Right renal cortex interstitium (tissue), 3 donors: ENCODE measurements at regions not wholly inside any gene's neighbourhood (a gene's known extent, or its start where the extent isn't known, plus 50 kb on each side); places are given as distances from the start of the nearest gene placed in this dataset.
"Not testable (repeated sequence)": the region's sequence is repeated elsewhere in the genome, so short reads cannot be mapped to it uniquely, and the experiment has no call there.

Source experiments
- DNase-seq, 3 donors: peaks; one replicate each; pipeline ENCODE4 v3.0.0-alpha.2; 2013; ENCODE audit warnings: low read depth in 3 of 3, low spot score in 2 of 3

DNA sequence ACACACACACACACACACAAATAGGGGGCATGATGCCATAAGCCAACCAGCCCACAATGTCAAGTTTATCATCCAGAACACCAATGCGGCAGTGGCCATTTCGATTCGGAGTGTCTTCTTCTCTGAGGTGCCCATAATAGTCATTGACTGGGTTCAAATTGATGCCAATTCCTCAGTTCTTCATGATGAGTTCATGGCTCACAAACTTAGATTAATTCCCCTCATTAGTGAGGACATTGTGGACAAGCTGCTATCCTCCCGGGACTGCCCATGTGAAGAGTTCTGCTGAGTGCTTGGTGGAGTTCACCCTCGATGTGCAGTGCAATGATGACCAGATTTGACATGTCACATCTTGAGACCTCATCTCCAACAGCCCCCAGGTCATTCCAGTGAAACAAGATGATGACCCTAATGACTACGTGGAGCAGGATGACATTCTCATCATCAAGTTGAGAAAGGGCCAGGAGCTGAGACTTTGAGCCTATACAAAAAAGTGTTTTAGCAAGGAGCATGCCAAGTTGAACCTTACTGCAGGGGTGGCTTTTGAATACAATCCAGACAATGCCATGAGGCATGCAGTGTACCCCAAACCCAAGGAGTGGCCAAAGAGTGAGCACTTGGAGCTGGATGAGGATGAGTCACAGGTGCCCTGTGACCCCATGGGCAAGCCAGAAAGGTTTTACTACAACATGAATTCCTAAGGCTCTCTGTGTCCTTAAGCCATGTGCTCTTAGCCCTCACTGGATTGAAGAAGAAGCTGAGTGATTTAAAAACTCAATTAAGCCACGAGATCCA is 211.6 kb upstream of the SAMSN1 start:
- DNase-seq, result no peak

DNA sequence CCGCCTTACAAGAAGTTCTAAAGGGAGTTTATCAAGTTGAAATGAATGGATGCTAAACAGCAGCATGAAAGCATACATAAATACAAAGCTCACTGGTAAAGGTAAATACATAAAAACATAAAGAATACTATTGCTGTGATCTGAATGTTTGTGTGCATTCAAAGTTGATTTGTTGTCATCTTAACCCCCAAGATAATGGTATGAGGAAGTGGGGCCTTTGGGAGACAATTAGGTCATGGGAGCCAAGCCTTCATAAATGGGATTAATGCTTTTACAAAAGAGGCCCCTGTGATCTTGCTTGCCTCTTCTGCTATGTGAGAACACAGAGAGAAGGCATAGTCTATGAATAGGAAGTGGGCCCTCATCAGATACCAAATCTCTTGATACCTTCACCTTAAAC is 209.0 kb upstream of the SAMSN1 start:
- no peak for DNase-seq

DNA sequence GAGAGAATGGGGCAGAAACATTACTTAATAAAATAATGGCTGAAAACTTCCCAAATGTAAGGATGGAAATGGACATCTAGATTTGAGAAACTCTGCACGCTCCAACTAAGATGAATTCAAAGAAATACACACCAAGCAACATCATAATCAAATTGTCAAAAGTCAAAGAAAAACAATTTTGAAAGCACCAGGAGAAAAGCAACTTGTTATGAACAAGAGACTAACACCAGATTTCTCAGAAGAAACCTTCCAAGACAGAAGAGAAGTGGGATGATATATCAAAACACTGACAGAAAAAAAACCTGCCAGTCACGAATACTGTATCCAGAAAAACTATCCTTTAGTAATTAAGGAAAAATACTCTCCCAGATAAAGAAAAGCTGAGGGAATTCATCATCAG is 208.6 kb upstream of the SAMSN1 start:
- no peak for DNase-seq

DNA sequence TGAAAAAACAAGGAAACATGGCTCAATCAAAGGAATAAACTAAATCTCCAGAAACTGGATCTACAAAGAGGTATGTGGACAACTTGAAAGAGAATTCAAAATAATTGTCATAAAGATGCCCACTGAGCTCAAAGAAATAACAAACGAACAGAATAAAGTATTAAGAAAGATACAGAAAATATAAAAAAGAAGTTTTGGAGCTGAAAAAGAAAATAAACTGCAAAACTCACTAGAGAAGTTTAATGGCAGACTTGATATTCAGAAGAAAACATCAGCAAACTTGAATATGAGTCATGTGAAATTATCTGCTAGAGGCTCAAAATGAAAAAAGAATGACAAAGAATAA is 208.1 kb upstream of the SAMSN1 start:
- no peak for DNase-seq

DNA sequence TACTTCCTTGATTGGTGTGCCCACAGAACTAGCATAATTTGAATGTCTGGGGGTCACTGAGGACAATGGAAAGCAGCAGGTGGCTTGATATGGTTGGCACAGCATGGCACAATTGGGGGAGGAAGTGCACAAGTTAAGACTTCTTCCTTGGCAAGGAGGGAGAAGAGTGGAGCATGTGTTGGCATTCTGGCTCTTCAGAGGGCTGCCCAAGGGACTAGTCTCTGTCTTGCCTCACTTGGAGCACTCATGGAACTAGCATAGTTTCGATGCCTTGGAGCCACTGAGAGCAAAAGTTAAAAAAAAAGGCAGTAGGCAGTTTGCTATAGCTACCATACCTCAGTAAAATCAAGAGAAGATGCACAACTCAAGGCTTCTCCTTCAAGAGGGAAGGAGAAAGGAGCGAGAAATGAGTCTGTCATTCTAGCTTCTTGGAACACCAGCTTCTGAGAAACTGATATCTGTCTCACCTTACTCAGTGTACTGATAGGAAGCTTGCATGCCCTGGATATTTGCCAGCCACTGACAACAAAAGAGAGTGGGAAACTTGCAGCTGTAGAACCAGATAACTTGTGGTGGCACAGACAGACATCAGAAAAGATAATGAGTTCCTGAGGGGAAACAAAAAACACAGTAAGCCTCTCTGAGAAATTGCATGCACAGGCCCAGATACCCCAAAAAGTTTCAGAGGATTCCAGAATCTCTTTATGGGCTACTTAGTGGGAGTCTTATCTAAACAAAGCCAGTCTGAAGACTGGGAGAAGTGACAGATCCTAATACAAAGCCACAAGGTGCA is 207.5 kb upstream of the SAMSN1 start:
- no peak for DNase-seq

DNA sequence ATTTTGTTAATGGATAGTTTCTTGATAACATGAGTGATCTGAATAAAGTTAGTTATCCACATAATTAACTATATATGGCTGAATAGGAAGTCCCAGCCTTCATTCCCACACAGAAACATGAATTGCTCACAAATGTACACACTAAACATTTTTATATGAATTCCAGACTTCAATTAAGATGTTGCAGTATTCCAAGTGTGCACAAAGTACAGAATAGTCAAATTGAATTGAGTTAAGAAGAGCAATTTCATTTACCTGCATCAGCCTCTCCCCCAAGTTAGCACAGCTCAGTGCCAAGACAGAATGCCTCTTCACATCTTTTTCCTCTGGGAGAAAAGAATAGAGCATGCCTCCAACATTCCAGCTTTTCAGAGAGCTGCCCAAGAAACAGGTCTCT is 207.0 kb upstream of the SAMSN1 start:
- DNase-seq, result no peak

DNA sequence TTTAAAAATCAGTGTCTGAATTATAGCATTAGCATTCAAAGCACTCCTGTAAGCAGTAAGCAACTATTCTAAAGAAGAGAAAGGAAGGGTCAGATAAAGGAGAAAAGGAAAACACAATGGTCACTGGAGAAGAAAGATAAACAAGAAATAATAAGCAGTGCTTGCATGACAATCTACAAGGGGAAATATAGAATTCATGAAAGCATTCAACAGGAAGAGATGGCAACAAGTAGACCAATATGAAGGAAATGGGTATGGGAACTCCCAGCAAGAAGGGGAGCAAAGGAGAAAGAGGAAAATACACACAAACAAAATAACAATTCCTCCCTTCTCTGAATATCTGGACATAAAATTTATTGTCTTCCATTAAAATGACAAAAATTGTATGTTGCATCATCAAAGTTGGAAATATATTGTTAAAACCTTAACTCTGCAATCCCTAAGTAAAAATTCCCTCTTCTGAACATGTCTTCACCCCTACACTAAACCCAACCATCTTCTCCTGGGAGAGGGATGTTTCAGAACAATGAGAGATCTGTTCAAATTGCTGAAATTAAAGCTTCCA is 206.3 kb upstream of the SAMSN1 start:
- DNase-seq, result no peak

DNA sequence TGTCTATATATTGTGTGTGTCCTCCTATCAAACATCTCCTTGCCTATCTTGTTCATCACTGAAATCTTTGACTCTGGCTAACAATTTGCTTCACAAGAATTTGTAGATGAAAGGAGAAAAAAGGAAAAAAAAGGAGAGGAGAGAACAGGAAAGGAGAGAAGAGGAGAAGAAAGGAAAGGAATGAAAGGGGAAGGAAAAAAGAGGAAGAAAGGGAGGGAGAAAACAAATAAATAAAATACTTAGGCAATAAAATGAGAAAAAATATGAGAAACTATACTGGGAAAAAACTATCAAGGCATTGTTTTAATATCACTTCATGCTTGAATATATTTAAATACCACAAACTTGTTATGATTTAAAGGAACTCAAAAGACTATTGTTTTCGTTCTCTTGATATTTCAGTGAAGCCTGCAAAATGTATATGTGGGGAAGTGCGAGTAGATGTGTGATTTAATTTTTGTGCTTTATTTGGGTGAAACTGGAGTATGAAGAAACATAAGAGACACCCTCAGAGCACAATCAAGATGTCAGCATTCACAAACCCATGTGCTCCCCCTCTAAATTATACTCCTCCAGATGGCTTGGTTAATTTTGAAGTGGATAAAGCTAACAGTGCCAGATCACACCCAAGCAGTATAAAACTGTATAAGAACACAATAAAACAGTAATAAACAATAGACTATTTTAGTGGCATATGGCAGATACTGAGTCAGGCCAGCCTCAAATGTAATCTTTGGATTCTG is 205.7 kb upstream of the SAMSN1 start:
- no peak for DNase-seq

DNA sequence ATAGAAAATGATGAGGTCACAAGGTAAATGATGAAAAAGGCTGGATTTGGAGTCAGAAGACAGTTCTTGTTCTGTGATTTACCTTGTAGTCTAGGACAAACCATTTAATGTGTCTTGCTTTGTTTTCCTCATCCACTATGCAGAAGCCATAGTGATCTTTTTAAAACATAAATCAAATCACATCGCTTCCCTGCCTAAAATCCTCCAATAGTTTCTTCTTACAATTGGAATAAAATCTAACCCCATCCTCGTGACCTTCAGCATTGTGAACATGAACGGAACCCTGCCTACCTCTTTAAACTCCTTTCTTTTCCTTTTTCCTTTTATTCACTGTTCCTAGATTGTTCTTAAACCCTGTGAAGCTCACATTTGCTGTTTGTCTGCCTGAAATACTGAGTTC is 204.9 kb upstream of the SAMSN1 start:
- no peak for DNase-seq

DNA sequence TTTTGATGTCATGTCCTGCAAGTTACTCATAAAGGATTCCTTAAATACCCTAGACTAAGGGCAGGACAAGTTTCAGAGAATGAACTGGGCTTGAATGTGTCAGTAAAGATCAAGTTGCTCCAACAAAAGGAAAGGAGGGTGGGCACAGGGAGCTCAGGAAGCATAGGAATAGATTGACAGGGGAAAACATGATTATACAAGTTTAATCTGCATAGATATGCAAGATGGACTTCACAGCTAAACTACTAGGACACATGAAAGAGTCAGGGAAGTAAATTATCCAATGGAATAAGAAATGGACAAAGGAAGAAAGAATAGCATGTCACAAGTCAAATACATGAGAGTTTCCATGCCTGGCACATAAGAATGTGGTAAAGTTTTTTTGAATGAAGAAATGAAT is 203.9 kb upstream of the SAMSN1 start:
- DNase-seq, result no peak

DNA sequence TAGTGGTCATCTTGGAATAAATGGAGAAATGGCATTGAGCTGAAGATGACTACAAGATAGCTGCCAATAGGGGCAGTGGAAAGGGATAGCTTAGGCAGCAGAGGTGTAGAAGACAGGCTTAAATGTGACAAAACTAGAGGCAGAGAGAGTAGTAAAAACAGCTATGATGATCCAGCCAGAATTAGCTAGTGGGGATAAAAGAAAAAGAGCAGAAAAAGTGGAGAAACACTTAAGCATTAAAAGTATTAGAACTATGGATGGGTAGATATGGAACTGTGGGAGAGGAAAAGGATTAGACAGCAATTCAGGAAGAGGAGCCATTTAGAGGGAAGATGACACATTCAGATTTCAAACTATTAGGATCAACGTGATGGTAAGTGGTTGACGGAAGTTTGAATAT is 202.5 kb upstream of the SAMSN1 start:
- DNase-seq, result no peak

DNA sequence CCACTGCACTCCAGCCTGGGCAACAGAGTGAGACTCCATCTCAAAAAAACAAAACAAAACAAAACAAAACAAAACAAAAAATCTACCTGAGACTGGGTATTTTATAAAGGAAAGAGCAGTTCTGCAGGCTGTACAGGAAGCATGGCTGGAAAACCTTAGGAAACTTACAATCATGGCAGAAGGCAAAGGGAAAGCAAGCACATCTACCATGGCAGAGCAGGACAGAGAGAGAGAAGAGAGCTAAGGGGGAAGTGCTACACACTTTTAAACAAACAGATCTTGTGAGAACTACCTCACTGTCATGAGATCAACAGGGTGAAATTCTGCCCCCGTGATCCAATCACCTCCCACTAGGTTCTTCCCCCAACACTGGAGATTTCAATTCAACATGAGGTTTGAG is 198.3 kb upstream of the SAMSN1 start:
- no peak for DNase-seq

DNA sequence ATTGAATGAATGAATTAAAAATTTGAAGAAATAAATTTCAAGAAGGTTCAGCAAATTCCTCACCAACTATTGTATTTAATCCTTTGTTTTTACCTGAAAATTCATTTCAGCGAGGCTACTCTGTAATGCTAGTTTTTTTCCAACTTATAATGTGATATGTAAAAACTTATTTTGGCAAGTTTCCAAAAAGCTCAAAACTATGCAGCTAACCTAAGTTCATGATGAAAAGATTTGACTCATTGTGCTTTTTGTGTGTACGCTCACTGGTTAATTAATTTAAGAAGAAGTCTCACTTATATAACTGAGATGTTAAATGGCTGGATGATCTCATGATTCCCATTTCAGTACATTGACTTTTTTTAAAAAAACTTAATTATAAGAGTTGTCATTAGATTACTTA is 196.0 kb upstream of the SAMSN1 start:
- DNase-seq, result no peak

DNA sequence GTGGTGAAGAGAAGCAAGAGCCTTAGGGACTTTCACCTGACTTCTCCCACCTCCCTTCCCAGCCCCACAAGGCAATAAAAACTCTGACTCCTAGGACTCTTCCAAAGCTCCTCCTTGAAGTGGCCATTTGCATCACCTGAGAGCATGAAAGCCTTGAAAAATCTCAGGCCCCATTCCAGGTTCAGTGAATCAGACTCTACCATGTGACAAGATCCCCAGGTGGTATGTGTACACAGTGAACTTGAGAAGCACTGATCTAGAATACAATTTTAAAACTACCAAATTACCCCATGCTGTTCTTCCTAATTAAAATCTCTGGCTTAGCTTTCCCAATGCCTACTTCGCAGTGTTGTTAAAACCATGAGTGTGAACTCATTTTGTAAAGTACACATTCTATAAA is 195.1 kb upstream of the SAMSN1 start:
- no peak for DNase-seq

DNA sequence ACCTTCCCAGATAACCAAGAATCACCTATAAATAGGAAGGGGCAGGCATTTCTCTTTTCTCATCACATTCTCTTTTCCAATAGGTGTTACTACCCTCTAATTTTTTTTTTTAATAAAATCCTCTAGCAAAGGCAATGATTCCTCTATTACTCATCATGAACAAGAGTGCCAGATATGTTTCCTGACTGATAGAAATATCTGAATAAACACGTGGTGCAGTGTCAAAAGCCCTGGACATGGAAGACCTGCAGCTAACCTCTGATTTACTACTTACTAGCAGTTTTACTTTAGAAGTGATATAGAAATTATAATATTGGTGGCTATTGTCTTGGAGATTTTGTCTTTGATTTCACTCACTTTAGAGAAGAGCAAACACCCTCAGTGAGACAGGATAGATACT is 194.6 kb upstream of the SAMSN1 start:
- no peak for DNase-seq

DNA sequence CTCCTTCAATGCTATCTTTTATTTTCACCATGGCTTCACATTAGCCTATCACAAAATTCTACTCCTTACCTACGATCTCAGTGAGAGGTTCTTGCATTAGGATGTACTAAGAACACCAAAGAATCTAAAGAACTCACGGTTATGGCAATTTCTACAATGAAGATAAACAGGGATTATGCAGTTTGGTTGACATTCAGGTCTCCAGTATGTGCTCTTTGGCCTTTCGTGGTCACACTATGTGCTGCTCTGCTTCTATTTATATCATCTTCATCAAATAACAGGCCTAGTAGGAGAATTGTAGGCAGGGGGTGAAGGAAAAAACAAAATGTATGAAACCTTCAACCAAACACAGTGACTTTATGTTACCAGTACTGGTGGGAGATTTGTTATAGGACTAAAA is 194.0 kb upstream of the SAMSN1 start:
- DNase-seq, result no peak

DNA sequence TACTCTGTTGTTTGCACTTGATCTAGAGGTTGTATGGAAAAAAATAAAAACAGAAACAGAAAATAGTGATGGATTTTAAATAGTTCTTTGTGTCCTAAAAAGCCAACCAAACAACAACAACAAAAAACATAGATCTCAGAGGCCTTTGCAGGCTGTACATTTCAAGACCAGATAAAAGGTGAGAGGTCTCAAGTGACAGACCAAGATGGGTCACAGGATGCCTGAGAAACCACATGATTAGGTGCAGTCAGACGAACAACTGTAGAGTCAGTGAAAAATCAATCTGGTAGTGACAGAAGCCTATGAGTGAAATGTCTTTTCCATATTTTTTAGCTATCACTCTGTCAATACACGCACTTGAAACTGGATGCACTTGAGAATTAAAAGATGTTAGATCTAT is 193.5 kb upstream of the SAMSN1 start:
- no peak for DNase-seq

DNA sequence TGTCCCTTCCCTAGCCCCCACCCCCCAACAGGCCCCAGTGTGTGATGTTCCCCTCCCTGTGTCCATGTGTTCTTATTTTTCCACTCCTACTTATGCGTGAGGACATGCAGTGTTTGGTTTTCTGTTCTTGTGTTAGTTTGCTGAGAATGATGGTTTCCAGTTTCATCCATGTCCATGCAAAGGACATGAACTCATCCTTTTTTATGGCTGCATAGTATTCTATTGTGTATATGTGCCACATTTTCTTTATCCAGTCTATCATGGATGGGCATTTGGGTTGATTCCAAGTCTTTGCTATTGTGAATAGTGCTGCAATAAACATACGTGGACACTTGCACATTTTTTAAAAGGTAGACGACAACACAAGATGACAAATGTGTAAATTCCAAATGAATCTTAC is 192.5 kb upstream of the SAMSN1 start:
- not testable (repeated sequence) for DNase-seq

DNA sequence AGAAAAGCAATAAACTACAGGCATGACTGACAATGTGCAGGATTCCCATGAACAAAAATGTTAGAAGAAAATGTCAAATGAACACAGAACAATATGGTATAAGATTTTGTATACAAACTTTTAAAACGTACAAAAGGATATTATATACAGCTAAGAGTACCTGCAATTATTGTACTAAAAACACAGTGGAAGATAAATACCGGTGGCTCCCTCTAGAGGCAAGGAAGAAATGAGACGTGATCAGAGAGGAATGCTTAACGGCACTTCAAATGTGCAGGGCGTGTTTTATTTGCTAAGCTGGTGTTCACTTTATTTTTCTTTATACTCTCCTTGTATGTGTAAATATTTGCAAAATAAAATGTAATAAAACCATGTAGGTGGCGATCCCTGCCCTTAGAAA is 191.8 kb upstream of the SAMSN1 start:
- DNase-seq, result peak in 2 of 3 donors; percentile 6 to 13

DNA sequence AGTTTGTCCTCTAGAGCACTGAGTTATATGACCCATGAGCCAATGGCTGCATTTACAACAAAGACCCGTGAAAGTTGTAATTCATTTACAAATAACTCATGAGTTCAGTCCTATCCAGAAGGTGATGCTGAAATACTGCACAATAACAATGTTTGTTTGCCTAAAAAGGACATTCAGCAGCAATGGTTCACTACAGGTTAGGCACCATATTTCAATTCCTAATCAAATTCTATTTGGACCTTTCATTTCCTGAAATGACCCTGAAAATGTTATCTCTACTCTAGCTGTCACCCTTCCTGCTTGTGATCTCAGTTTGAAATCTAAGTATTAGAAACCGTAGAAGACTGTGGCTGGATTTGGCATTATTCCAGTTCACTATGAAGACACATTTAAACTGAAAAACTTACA is 191.2 kb upstream of the SAMSN1 start:
- no peak for DNase-seq

DNA sequence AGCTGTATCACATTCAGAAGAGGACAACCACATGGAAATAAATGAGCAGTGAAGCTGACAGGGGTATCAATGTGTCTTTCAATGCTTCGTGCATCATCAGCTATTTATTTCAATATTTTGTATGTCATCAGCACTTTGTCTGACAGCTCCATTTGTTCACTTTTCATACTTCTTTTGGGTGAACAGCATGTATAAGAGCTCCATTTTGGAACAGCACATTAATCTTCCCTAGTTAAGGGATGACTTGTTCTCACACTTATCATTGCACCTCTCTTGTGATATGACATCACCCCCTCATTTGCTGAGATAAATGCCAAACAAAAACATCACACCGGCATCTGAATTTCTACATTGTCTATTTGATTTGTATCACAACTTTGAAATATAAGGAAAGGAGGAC is 190.6 kb upstream of the SAMSN1 start:
- DNase-seq, result no peak
